Tibial nerve (tissue), 4 donors: ENCODE measurements at regions not wholly inside any gene's neighbourhood (a gene's known extent, or its start where the extent isn't known, plus 50 kb on each side); places are given as distances from the start of the nearest gene placed in this dataset.

ENCODE experiments used
- DNase-seq, 2 donors: peaks; one replicate each; pipeline ENCODE4 v3.0.0-alpha.2; 2019; ENCODE audit warnings: low spot score in 2 of 2
- H3K27ac ChIP-seq, 4 donors: fragments of 200-600 bp; sonication (generic) in 3 of 4; one replicate each; pipeline ENCODE4 v1.5.1; 2017 to 2019; ENCODE audit warnings: mild to moderate bottlenecking in 1 of 4
- H3K27me3 ChIP-seq, 2 donors: fragments of 200-600 bp; sonication (generic) in 1 of 2; one replicate each; pipeline versions ENCODE4 v1.5.1 to v1.6.0; 2017 to 2019
- H3K36me3 ChIP-seq, 3 donors: fragments of 200-600 bp; sonication (generic); one replicate each; pipeline ENCODE4 v1.5.1; 2018 to 2019
- H3K4me1 ChIP-seq, 4 donors: fragments of 200-600 bp; sonication (generic) in 3 of 4; one replicate each; pipeline ENCODE4 v1.5.1; 2017 to 2019
- H3K4me3 ChIP-seq, 4 donors: fragments of 200-600 bp; sonication (generic) in 3 of 4; one replicate each; pipeline ENCODE4 v1.5.1; 2017 to 2019; ENCODE audit warnings: mild to moderate bottlenecking in 1 of 4, moderate library complexity in 1 of 4
- H3K9me3 ChIP-seq, 4 donors: fragments of 200-600 bp; sonication (generic) in 3 of 4; one replicate each; pipeline ENCODE4 v1.5.1; 2017 to 2019
- CTCF ChIP-seq, 5 experiments: fragments of 200-600 bp in 3 of 5; fragments of 450-650 bp in 2 of 5; sonication (generic) in 3 of 5; IDR thresholded peaks; one replicate each; pipeline ENCODE4 v1.5.1; 2016 to 2019; ENCODE audit warnings: antibody characterized with exemption in 5 of 5, mild to moderate bottlenecking in 3 of 5, moderate library complexity in 2 of 5
- EP300 ChIP-seq, 2 donors: sonication (generic); formaldehyde crosslinking; IDR thresholded peaks; one replicate each; pipeline ENCODE4 v1.6.1; 2017; ENCODE audit warnings: antibody characterized with exemption in 2 of 2, mild to moderate bottlenecking in 1 of 2
- POLR2A ChIP-seq, 2 donors: fragments of 450-650 bp; IDR thresholded peaks; one replicate each; pipeline ENCODE4 v1.6.1; 2017; ENCODE audit warnings: antibody characterized with exemption in 2 of 2, mild to moderate bottlenecking in 2 of 2, moderate library complexity in 2 of 2
- WGBS, 2 donors: methylation state at CpG; one replicate each; pipeline ENCODE4 v1.1.5; 2018; 5-methylcytosine and 5-hydroxymethylcytosine counted together

GRCh38 chr7:45460379-45460778 is 113.8 kb upstream of the ADCY1 start:
- Histone ChIP-seq H3K36me3 (no peaks in the 10 kb centered on the region), H3K9me3 (peaks cover 0 to 2% (median 0%) of the 10 kb centered on the region in 4 donors), H3K4me3 (no peak overlapping the region), H3K4me1 (no peaks in the 10 kb centered on the region), H3K27ac (no peak overlapping the region), H3K27me3 (no peaks in the 10 kb centered on the region)
- TF ChIP-seq CTCF (IDR thresholded peaks at IDR 0.05) (no peak), EP300 (IDR thresholded peaks at IDR 0.05) (no peak), POLR2A (IDR thresholded peaks at IDR 0.05) (no peak)
- DNase-seq = no peak
- WGBS, 2 donors = 87 to 92% methylated on average over 3 of the region's 3 CpGs

- Histone ChIP-seq H3K36me3 (no peaks in the 10 kb centered on the region), H3K27ac (no peak overlapping the region), H3K27me3 (no peaks in the 10 kb centered on the region), H3K4me1 (no peaks in the 10 kb centered on the region), H3K9me3 (peaks cover 0 to 2% (median 0%) of the 10 kb centered on the region in 4 donors), H3K4me3 (no peak overlapping the region)
- DNase-seq = no peak
- TF ChIP-seq POLR2A (IDR thresholded peaks at IDR 0.05) (no peak), CTCF (IDR thresholded peaks at IDR 0.05) (no peak), EP300 (IDR thresholded peaks at IDR 0.05) (no peak)
- 73 to 86% methylated on average over 3 of the region's 3 CpGs for WGBS, 2 donors
Measured at GRCh38 chr7:45461026-45461425, 113.1 kb upstream of the ADCY1 start.

GRCh38 chr7:45469103-45469502 is 105.1 kb upstream of the ADCY1 start:
- Histone ChIP-seq H3K27ac (no peak overlapping the region), H3K4me3 (no peak overlapping the region), H3K9me3 (peaks cover 0 to 7% (median 0%) of the 10 kb centered on the region in 4 donors), H3K4me1 (no peaks in the 10 kb centered on the region), H3K27me3 (no peaks in the 10 kb centered on the region), H3K36me3 (no peaks in the 10 kb centered on the region)
- TF ChIP-seq EP300 (IDR thresholded peaks at IDR 0.05) = no peak
- TF ChIP-seq CTCF (IDR thresholded peaks at IDR 0.05) = no peak
- TF ChIP-seq POLR2A (IDR thresholded peaks at IDR 0.05) = no peak
- 85 to 86% methylated on average over 1 of the region's 1 CpG for WGBS, 2 donors
- no peak for DNase-seq

DNA sequence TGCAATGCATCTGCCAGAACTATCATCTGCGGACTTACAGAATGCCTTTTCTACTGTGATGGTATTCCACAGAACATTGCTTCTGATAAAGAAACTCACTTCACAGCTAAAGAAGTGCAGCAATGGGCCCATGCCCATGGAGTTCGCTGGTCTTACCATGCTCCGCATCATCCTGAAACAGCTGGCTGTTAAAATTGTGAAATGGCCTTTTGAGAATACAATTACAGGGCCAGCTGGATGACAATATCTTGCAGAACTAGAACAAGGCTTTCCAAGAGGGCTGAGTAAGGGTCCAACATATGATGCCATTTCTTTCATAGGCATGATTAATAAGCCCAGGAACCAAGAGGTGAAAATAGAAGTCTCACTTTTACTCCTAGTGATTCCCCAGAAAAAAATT is 104.1 kb upstream of the ADCY1 start:
- no peaks in the 10 kb centered on the region for H3K36me3 ChIP-seq
- DNase-seq = no peak
- H3K4me1 ChIP-seq = no peaks in the 10 kb centered on the region
- H3K4me3 ChIP-seq = no peak overlapping the region
- H3K27me3 ChIP-seq = no peaks in the 10 kb centered on the region
- TF ChIP-seq CTCF (IDR thresholded peaks at IDR 0.05) = no peak
- TF ChIP-seq EP300 (IDR thresholded peaks at IDR 0.05) = no peak
- no peak for TF ChIP-seq POLR2A (IDR thresholded peaks at IDR 0.05)
- H3K9me3 ChIP-seq = peaks cover 0 to 7% (median 0%) of the 10 kb centered on the region in 4 donors
- WGBS, 2 donors = 88 to 91% methylated on average over 3 of the region's 3 CpGs
- no peak overlapping the region for H3K27ac ChIP-seq

GRCh38 chr7:45479781-45480180 is 94.4 kb upstream of the ADCY1 start:
- Histone ChIP-seq H3K4me3 (no peak overlapping the region), H3K4me1 (no peaks in the 10 kb centered on the region), H3K9me3 (no peaks in the 10 kb centered on the region), H3K36me3 (no peaks in the 10 kb centered on the region), H3K27ac (no peak overlapping the region), H3K27me3 (no peaks in the 10 kb centered on the region)
- no peak for DNase-seq
- no peak for TF ChIP-seq EP300 (IDR thresholded peaks at IDR 0.05)
- no peak for TF ChIP-seq POLR2A (IDR thresholded peaks at IDR 0.05)
- no peak for TF ChIP-seq CTCF (IDR thresholded peaks at IDR 0.05)
- 75 to 77% methylated on average over 3 of the region's 3 CpGs for WGBS, 2 donors
